Thyroid gland (tissue), 4 donors: ENCODE measurements at regions not wholly inside any gene's neighbourhood (a gene's known extent, or its start where the extent isn't known, plus 50 kb on each side); places are given as distances from the start of the nearest gene placed in this dataset.
A peak's percentile ranks its signal among the peaks of the same experiment; 100 is the strongest.

Source experiments
- DNase-seq, 2 donors: peaks; one replicate each; pipeline ENCODE4 v3.0.0-alpha.2; 2019
- H3K27ac ChIP-seq, 3 donors: fragments of 200-600 bp; sonication (generic); 1 replicate in 2 of 3; 2 replicates in 1 of 3; pipeline ENCODE4 v1.5.1; 2016 to 2019; ENCODE audit warnings: mild to moderate bottlenecking in 1 of 3, moderate library complexity in 1 of 3
- H3K27me3 ChIP-seq: fragments of 200-600 bp; sonication (generic); one replicate; pipeline ENCODE4 v1.5.1; 2019
- H3K36me3 ChIP-seq, 2 donors: fragments of 200-600 bp; sonication (generic); one replicate each; pipeline ENCODE4 v1.5.1; 2016 to 2019
- H3K4me1 ChIP-seq, 2 donors: fragments of 200-600 bp; sonication (generic); one replicate each; pipeline ENCODE4 v1.5.1; 2017 to 2019
- H3K4me3 ChIP-seq, 3 donors: fragments of 200-600 bp; sonication (generic); replicated peaks in 1 of 3; 1 replicate in 2 of 3; 2 replicates in 1 of 3; pipeline ENCODE4 v1.5.1; 2016; ENCODE audit warnings: mild to moderate bottlenecking in 1 of 3
- H3K9me3 ChIP-seq: fragments of 200-600 bp; sonication (generic); one replicate; pipeline ENCODE4 v1.5.1; 2017
- POLR2A ChIP-seq, 2 donors: fragments of 450-650 bp; IDR thresholded peaks; one replicate each; pipeline ENCODE4 v1.6.1; 2017; ENCODE audit warnings: antibody characterized with exemption in 2 of 2, mild to moderate bottlenecking in 2 of 2, moderate library complexity in 1 of 2
- WGBS, 2 donors: methylation state at CpG; one replicate each; pipeline ENCODE4 v1.1.5; 2017; 5-methylcytosine and 5-hydroxymethylcytosine counted together
- intact Hi-C: fragments of 100-400 bp; cut with DNase I; formaldehyde crosslinking; loops from one replicate; pipeline ENCODE4 v1.15.1; 2023
- TF ChIP-seq, protein P1 (sequence below), 6 experiments: fragments of 200-600 bp in 3 of 6; fragments of 450-650 bp in 3 of 6; sonication (generic) in 3 of 6; IDR thresholded peaks; one replicate each; pipeline ENCODE4 v1.5.1; 2016 to 2019; ENCODE audit warnings: antibody characterized with exemption in 6 of 6, mild to moderate bottlenecking in 2 of 6, inconsistent platforms in 1 of 6, moderate library complexity in 1 of 6

DNA sequence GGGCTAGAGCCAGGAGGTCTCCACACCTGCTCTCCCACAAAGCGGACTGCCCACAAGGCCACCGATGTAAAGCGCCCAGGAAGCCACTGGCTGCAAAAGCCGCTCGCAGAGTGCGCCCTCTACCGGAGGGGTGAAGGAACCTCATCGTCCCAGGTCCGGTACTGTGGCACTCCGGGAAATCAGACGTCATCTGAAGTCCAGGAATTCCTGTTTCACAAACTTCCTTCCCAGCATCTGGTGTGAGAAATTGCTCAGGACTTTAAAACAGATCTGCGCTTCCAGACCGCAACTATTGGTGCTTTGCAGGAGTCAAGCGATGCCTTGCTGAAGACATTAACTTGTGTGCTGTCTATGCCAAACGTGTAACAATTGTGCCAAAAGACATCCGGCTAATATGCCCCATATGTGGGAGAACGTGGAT lies 115.1 kb upstream of the ARID1B start:
- TF ChIP-seq POLR2A (IDR thresholded peaks at IDR 0.05): no peak
- TF ChIP-seq, protein P1, sequence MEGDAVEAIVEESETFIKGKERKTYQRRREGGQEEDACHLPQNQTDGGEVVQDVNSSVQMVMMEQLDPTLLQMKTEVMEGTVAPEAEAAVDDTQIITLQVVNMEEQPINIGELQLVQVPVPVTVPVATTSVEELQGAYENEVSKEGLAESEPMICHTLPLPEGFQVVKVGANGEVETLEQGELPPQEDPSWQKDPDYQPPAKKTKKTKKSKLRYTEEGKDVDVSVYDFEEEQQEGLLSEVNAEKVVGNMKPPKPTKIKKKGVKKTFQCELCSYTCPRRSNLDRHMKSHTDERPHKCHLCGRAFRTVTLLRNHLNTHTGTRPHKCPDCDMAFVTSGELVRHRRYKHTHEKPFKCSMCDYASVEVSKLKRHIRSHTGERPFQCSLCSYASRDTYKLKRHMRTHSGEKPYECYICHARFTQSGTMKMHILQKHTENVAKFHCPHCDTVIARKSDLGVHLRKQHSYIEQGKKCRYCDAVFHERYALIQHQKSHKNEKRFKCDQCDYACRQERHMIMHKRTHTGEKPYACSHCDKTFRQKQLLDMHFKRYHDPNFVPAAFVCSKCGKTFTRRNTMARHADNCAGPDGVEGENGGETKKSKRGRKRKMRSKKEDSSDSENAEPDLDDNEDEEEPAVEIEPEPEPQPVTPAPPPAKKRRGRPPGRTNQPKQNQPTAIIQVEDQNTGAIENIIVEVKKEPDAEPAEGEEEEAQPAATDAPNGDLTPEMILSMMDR (IDR thresholded peaks at IDR 0.05): peak in 1 of 6 experiments; percentile 20
- no peak overlapping the region for H3K4me3 ChIP-seq
- WGBS, 2 donors: 81 to 83% methylated on average over 17 of the region's 17 CpGs
- no peak overlapping the region for H3K27ac ChIP-seq
- intact Hi-C loops: no loop called here
- peaks cover 20 to 22% of the 10 kb centered on the region in 2 donors for H3K4me1 ChIP-seq
- no peaks in the 10 kb centered on the region for H3K9me3 ChIP-seq
- H3K36me3 ChIP-seq: no peaks in the 10 kb centered on the region
- no peaks in the 10 kb centered on the region for H3K27me3 ChIP-seq
- DNase-seq: no peak

DNA sequence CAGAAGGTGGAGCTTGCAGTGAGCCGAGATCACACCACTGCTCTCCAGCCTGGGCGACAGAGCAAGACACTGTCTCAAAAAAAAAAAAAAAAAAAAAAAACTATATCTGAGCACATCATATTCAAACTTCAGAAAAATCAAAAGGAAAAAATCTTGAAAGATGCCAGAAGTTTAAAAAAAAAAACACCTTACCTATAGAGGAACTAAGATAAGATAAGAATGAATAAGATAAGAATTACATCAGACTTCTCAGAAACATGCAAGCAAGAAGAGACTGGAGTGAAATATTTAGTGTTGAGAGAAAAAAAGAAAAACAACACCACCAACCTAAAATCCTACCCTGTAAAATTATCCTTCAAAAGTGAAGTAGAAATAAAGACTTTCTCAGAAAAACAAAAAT lies 116.8 kb upstream of the ARID1B start:
- WGBS, 2 donors: 87 to 94% methylated on average over 2 of the region's 2 CpGs

DNA sequence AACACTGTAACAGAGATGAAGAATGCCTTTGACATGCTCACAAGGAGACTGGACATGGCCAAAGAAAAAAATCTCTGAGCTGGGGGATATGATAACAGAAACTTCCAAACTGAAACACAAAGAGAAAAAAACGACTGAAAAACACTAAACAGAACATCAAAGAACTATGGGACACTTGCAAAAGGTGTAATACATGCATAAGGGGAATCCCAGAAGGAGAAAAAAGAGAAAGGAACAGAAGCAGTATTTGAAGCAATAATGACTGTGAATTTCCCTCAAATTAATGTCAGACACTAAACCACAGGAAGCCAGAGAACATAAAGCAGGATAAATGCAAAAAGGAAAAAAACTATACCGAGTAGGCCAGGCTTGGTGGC lies 117.4 kb upstream of the ARID1B start:
- intact Hi-C loops: no loop called here
- Histone ChIP-seq H3K4me1 (peaks cover 20 to 25% of the 10 kb centered on the region in 2 donors), H3K36me3 (no peaks in the 10 kb centered on the region), H3K4me3 (no peak overlapping the region), H3K27ac (no peak overlapping the region), H3K27me3 (no peaks in the 10 kb centered on the region), H3K9me3 (no peaks in the 10 kb centered on the region)
- 80 to 85% methylated on average over 2 of the region's 2 CpGs for WGBS, 2 donors
- DNase-seq: no peak
- TF ChIP-seq POLR2A (IDR thresholded peaks at IDR 0.05): no peak
- TF ChIP-seq, protein P1 (IDR thresholded peaks at IDR 0.05): no peak

More for the DNA sequence above, 116.8 kb upstream of the ARID1B start:
- no peak overlapping the region for H3K4me3 ChIP-seq
- H3K9me3 ChIP-seq: no peaks in the 10 kb centered on the region
- TF ChIP-seq, protein P1 (IDR thresholded peaks at IDR 0.05): no peak
- TF ChIP-seq POLR2A (IDR thresholded peaks at IDR 0.05): no peak
- DNase-seq: no peak
- peaks cover 20 to 25% of the 10 kb centered on the region in 2 donors for H3K4me1 ChIP-seq
- no peaks in the 10 kb centered on the region for H3K27me3 ChIP-seq
- no peaks in the 10 kb centered on the region for H3K36me3 ChIP-seq
- H3K27ac ChIP-seq: no peak overlapping the region
- intact Hi-C loops: no loop called here

DNA sequence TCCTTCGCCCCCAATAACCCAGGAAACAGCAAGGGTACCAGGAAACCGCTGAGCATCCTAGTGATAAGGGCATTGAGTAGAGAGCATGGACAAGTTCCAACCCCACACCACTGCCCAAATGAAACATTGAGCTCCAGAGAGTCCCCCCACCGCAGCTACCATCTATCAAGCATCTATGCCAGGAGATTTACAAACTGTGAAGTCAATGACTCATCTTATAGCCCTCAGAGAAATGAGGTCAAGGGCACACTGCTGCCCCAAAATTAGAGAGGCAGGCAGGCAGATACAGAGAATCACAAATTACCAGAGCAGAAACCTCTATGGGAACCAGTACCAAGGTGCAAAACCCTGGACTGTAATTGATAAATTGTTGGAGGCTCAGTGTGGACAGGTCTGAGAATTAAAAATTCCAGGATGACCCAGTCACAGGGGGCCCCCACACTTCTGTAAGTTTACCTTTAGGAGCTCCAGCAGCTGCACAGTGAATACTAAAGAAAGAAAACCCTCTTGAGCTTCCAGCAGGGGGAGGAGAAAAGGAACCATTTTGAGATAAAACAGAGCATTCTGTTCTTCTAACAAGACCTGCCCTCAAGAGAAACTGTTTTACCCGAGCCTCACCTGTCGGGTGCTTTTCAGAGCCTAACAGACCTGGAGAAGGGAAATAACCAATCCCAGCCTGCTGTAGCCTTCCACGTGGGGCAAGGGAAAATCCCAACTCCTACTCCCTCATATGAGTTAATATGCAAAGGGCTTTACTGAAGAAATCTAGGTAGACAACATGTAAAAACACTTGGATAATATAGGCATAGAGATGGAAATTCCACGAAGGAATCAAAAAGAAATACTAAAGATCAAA lies 118.0 kb upstream of the ARID1B start:
- no peak overlapping the region for H3K27ac ChIP-seq
- intact Hi-C loops: no loop called here

More for the DNA sequence above, 118.0 kb upstream of the ARID1B start:
- 83 to 85% methylated on average over 7 of the region's 7 CpGs for WGBS, 2 donors
- no peaks in the 10 kb centered on the region for H3K9me3 ChIP-seq
- H3K4me1 ChIP-seq: peaks cover 20 to 25% of the 10 kb centered on the region in 2 donors
- no peaks in the 10 kb centered on the region for H3K36me3 ChIP-seq
- H3K4me3 ChIP-seq: no peak overlapping the region
- no peaks in the 10 kb centered on the region for H3K27me3 ChIP-seq
- TF ChIP-seq, protein P1 (IDR thresholded peaks at IDR 0.05): no peak
- TF ChIP-seq POLR2A (IDR thresholded peaks at IDR 0.05): no peak
- no peak for DNase-seq
